OCI-LY7 (cell line): ENCODE measurements at regions not wholly inside any gene's neighbourhood (a gene's known extent, or its start where the extent isn't known, plus 50 kb on each side); places are given as distances from the start of the nearest gene placed in this dataset.
"Not testable (repeated sequence)": the region's sequence is repeated elsewhere in the genome, so short reads cannot be mapped to it uniquely, and the experiment has no call there.

Experiments
- CTCF ChIP-seq: fragments of 200-600 bp; sonication (generic); conservative IDR thresholded peaks from 2 replicates; pipeline ENCODE4 v1.5.1; 2014; ENCODE audit warnings: mild to moderate bottlenecking, antibody characterized with exemption, low read length, moderate library complexity, mixed read lengths
- EZH2phosphoT487 ChIP-seq: fragments of 200-600 bp; sonication (generic); IDR thresholded peaks from 2 replicates; pipeline ENCODE4 v1.6.1; 2018; ENCODE audit warnings: low read depth, borderline replicate concordance, mild to moderate bottlenecking, mixed run types, antibody characterized with exemption, low read length, moderate library complexity, mixed read lengths

DNA sequence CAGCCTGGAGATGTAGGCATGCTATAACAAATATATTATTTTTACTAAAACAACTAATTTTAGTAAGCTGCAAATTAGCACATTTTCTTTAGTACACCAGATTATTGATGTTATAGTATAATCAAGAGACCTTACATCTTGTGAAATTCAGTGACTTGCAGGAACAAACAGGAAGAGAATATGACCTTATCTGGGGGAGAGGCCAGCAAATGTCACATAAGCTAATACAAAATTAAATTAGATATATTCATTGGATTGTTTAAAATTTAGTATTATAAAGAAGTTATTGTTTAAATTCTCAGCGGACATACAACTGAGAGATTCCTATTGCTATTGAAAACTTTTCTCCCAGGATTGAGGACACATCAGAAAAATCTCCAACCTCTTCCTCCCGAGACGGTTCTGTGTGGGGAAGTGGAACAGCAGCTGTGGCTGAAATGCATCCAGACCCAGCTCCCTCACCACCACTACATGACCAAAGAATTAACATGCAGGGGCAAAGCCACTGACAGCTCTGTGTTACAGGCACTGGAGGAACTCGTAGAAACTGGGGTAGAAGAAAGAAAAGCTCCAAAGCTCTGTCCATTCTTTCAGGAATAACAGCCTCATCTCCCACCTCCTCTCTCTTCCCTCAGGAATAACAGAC, 744.2 kb downstream of the TMEM121 start:
- not testable (repeated sequence) for TF ChIP-seq CTCF, EZH2phosphoT487
